GM18873 (cell line): ENCODE measurements at regions not wholly inside any gene's neighbourhood (a gene's known extent, or its start where the extent isn't known, plus 50 kb on each side); places are given as distances from the start of the nearest gene placed in this dataset.
"Not testable (repeated sequence)": the region's sequence is repeated elsewhere in the genome, so short reads cannot be mapped to it uniquely, and the experiment has no call there.

Experiments used
- ATAC-seq: cut with Tn5 transposase; IDR thresholded peaks from one replicate; pipeline ENCODE4 v1.9.1; 2021; ENCODE audit warnings: mild to moderate bottlenecking, moderate library complexity, moderate number of reproducible peaks; ENCODE audit not compliant: unreplicated experiment, low FRiP score

DNA sequence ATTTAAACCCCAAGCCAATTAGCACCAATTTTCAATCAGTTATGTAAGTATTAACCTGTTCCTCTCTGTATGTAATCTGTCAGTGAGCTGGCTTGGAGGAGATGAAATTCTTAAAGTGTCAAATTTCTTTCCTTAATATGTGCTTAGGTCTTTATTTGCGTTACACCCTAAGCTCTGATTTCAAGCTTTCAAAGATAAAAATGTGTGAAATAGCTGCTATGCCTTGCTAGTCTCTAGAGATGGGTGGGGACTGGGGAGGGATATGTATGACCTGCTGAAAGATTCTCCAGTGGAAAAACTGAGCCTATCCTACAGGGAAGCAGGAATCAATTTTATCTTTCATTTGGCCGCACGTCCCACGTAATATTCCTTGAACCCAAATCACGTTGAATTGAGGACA is 264.5 kb downstream of the RND3 start:
- no peak for ATAC-seq

- no peak for ATAC-seq
Observed at GRCh38 chr2:150222379-150222778, 265.1 kb downstream of the RND3 start.

DNA sequence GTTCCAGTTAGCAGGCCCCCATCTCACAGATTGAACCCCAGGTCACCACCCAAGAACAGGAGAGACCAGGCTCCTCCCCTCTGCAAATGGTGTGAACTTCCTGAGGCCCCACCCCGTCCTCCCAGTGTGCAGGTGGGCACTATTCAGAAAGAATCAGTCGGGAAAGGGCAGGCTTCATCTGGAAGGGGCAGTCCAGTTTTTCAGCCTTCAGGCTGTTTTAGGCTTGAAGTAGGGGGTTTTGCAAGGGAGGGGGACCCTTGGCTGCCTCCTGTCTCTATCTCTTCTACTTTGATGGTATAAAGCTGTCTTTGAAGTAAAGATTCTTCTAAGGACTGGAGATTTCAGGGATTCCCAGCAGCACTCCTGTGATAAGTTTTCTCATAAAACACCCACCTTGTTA is 267.6 kb downstream of the RND3 start:
- ATAC-seq: no peak

GRCh38 chr2:150215041-150215440 is 272.4 kb downstream of the RND3 start:
- no peak for ATAC-seq

GRCh38 chr2:150214626-150215025 is 272.8 kb downstream of the RND3 start:
- ATAC-seq: no peak

DNA sequence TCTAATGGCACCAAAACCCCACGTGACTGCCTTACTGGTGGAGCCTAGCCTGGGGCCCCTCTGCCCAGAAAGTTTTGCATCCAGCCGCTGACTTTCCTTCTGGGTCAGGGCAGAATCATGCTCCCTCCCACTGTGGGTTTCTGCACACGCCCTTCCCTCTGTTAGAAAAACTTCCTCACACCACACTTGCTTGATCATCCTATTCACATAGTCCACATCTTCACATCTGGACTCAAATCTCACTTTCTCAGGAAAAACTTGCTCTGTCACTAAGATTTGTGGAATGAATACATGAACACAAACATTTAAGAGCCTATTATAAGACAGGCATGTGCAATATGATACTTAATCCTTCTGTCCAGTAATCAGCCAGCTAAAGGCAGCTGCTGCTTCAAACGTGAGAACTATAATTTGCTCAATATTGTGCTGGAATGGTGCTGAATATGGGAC is 274.7 kb downstream of the RND3 start:
- ATAC-seq: no peak

DNA sequence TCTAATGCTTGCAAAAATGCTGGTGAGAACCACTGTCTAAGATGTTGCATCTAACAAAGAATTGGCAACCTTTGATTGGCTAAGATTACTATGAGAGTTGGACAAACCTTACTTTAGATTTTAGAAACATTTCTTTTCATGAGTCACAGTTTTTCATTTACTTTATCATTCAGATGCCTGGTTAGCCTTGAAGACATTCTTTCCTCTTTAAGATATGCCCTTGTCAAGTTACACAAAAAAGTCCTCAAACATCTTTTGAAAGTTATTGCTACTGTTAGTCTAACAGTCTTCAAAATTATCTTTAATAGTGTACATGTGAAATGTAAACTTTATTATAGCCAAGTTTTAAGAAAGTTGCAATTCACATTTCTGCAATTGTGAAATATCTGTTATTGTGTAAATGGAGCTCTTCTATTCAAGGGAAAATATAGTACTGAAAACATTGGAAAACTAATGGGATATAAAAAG is 276.3 kb downstream of the RND3 start:
- no peak for ATAC-seq

DNA sequence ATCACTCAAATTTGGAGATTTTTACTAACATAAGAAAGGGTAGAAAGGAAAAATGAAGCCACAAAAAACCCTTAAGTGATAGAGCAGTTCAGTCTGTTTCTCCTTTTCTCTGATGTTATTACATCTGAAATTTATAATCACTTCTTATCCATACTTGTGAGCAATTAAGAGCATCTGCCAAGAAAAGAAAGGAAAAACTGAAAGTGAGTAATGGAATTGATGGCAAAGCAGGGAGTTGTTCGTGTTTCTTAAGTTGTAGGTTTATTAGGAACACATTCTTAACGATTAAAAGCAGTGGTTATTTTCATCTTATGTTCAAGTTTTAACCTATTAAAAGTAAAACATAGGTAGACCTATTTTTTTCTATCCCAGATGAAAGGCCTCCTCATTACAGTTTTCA is 277.7 kb downstream of the RND3 start:
- no peak for ATAC-seq

DNA sequence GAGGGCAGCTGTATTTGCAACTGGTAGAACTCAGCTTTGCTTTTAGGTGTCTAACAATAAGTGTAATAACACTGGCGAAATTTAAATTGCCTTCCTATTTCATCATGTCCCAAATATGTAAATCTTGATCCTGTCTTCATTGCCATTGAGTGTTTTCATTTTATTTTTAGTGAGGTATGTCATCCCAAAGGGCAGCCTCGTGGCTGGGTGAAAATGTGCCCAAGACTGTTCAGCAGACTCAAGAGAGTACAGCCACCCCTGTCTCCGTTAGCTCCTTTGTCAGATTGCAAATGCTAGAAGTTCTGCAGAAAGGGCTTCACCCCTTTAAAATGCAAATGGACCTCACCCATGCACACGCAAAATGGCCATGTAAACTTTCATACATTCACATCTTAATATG is 278.8 kb downstream of the RND3 start:
- no peak for ATAC-seq

- no peak for ATAC-seq
Observed at GRCh38 chr2:150207979-150208378, 279.5 kb downstream of the RND3 start.

- no peak for ATAC-seq
Observed at GRCh38 chr2:150204451-150204850, 283.0 kb downstream of the RND3 start.

GRCh38 chr2:150194816-150195215 is 292.7 kb downstream of the RND3 start:
- ATAC-seq: not testable (repeated sequence)

DNA sequence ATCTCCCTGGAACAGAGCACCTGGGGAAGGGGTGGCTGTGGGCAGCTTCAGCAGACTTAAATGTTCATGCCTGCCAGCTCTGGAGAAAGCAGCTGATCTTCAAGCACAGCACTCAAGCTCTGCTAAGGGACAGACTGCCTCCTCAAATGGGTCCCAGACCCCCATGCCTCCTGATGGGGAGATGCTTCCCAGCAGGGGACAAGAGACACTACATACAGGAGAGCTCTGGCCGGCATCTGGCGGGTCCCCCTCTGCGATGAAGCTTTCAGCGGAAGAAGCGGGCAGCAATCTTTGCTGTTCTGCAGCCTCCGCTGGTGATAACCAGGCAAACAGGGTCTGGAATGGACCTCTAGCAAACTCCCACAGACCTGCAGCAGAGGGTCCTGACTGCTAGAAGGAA is 294.8 kb downstream of the RND3 start:
- no peak for ATAC-seq

DNA sequence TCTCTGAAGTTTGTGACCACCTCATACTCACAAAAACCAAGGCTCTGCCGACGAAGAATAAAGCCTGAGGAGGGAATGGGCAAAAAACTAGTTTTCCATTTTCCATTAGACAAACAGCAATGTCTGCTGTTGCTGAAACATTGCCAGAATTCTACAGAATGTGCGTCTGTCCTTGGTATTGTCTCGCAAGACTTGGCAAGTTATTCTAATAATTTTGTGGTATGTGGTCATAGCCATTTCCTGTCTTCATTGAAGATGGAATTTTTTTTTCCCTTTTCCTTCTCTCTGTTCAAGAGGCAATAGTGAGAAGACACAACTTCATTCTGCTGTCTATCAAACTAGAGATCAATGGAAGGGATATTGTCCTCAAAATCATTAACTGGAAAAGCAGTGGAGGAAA is 296.1 kb downstream of the RND3 start:
- ATAC-seq: no peak

DNA sequence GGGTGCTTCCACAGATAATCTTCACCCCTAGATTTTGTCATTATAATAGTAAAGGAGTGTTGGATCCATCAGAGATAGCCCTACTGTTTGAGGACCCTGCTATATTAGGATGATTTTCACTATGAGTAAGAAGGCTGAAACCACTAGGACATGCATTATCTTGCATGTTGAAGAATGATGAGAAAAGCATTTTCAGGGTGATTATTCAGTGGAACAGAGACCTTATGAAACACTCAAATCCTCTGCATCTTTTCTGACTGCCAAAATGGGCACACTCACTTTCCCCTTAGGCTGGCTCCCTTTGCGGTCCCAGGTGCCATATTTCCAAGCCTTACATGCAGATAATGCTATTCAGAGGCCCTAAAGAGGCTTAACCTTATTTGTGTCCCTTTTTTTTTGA is 296.9 kb downstream of the RND3 start:
- ATAC-seq: no peak

DNA sequence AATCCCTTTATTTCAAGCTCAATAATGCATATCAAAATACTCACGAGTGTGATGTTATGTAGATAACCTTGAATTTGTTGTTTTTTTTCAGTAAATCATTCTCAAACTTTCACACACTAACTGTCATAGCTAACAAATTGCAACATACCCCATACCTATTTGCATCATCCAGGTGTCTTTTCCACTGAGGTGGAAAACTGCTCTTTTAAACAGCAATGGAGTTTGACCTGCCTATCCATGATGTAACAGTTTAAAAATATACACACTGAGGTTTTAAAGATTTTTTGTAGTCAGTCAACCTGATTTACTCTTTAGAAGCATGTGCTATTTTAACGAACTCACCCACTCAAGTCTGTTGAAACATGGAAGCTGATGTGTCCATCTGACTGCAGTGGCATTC is 298.7 kb downstream of the RND3 start:
- ATAC-seq: no peak

- no peak for ATAC-seq
Observed at GRCh38 chr2:150188177-150188576, 299.3 kb downstream of the RND3 start.

GRCh38 chr2:150182566-150183235 is 304.8 kb downstream of the RND3 start:
- no peak for ATAC-seq

GRCh38 chr2:150178591-150178990 is 308.9 kb downstream of the RND3 start:
- no peak for ATAC-seq

DNA sequence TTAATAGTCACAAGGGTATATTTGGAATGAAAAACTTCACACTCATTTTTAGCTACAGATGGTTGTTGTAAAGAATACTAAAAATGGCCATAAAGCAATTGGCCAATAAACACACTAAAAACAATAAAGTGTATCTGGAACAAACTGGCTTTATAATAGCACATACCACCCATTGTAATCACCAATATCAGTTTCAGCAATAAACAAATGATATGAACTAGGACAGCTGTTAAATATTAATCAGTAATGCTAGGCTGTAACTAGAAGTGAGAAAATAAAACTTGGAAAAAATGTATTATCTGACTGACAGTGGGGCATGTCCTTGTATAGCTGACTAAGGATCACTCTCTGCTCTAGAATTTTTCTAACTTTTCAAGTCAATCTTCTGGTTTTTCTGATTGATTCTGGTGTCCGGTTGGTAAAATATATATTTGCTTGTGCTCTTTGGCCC is 312.5 kb downstream of the RND3 start:
- no peak for ATAC-seq

GRCh38 chr2:150174056-150174805 is 313.2 kb downstream of the RND3 start:
- ATAC-seq: no peak

GRCh38 chr2:150171065-150171548 is 316.4 kb downstream of the RND3 start:
- ATAC-seq: no peak
